Mesenchymal stem cell (in vitro differentiated cells and primary cell): ENCODE measurements at regions not wholly inside any gene's neighbourhood (a gene's known extent, or its start where the extent isn't known, plus 50 kb on each side); places are given as distances from the start of the nearest gene placed in this dataset.
"Not testable (repeated sequence)": the region's sequence is repeated elsewhere in the genome, so short reads cannot be mapped to it uniquely, and the experiment has no call there.

Experiments
- DNase-seq: peaks from one replicate; pipeline ENCODE4 v3.0.0-alpha.2; 2013
- H2AFZ ChIP-seq: one replicate; pipeline ENCODE4 v1.6.1; 2013; ENCODE audit warnings: low read depth, mild to moderate bottlenecking, control low read depth, inconsistent platforms, low read length, moderate library complexity
- H2AK5ac ChIP-seq: 2 replicates; pipeline ENCODE4 v1.6.1; 2013; ENCODE audit warnings: low read length, moderate library complexity, mild to moderate bottlenecking, inconsistent platforms; ENCODE audit not compliant: severe bottlenecking
- H2BK120ac ChIP-seq: one replicate; pipeline ENCODE4 v1.6.1; 2013; ENCODE audit warnings: low read depth, mild to moderate bottlenecking, inconsistent platforms, low read length, moderate library complexity
- H2BK12ac ChIP-seq, 2 experiments: one replicate each; pipeline ENCODE4 v1.6.1; 2013; ENCODE audit warnings: inconsistent platforms in 2 of 2, low read length in 2 of 2, mild to moderate bottlenecking in 2 of 2, moderate library complexity in 2 of 2, control low read depth in 1 of 2
- H2BK15ac ChIP-seq: one replicate; pipeline ENCODE4 v1.6.1; 2013; ENCODE audit warnings: mild to moderate bottlenecking, low read depth, inconsistent platforms; ENCODE audit not compliant: poor library complexity, severe bottlenecking
- H2BK5ac ChIP-seq: 2 replicates; pipeline ENCODE4 v1.6.1; 2013; ENCODE audit warnings: low read depth, mild to moderate bottlenecking, low read length, control low read depth, inconsistent platforms; ENCODE audit not compliant: poor library complexity, severe bottlenecking
- H3K14ac ChIP-seq, 2 experiments: one replicate each; pipeline ENCODE4 v1.6.1; 2013; ENCODE audit warnings: inconsistent platforms in 2 of 2, low read length in 2 of 2, control low read depth in 1 of 2, mild to moderate bottlenecking in 1 of 2, moderate library complexity in 1 of 2
- H3K18ac ChIP-seq, 2 experiments: one replicate each; pipeline ENCODE4 v1.6.1; 2013; ENCODE audit warnings: inconsistent platforms in 2 of 2, low read length in 2 of 2, control low read depth in 1 of 2, low read depth in 1 of 2, mild to moderate bottlenecking in 1 of 2
- H3K23ac ChIP-seq, 2 experiments: one replicate each; pipeline ENCODE4 v1.6.1; 2013; ENCODE audit warnings: inconsistent platforms in 2 of 2, low read length in 2 of 2, mild to moderate bottlenecking in 2 of 2, moderate library complexity in 2 of 2, control low read depth in 1 of 2
- H3K27ac ChIP-seq: 2 replicates; pipeline ENCODE4 v1.5.1; 2013; ENCODE audit warnings: mild to moderate bottlenecking, moderate library complexity, low read length, control low read depth, inconsistent platforms; ENCODE audit not compliant: poor library complexity, severe bottlenecking
- H3K27me3 ChIP-seq, 2 experiments: 2 replicates each; pipeline versions ENCODE4 v1.6.1 to v1.7.0; 2013; ENCODE audit warnings: low read length in 2 of 2, mild to moderate bottlenecking in 2 of 2, moderate library complexity in 2 of 2, control low read depth in 1 of 2, inconsistent platforms in 1 of 2; ENCODE audit not compliant: control insufficient read depth in 1 of 2, insufficient read depth in 1 of 2
- H3K36me3 ChIP-seq, 2 experiments: 2 replicates each; pipeline versions ENCODE4 v1.6.1 to v1.7.0; 2013; ENCODE audit warnings: low read length in 2 of 2, control low read depth in 1 of 2, inconsistent platforms in 1 of 2, low read depth in 1 of 2, mild to moderate bottlenecking in 1 of 2; ENCODE audit not compliant: insufficient read depth in 2 of 2, control insufficient read depth in 1 of 2
- H3K4ac ChIP-seq, 2 experiments: one replicate each; pipeline ENCODE4 v1.6.1; 2013; ENCODE audit warnings: inconsistent platforms in 2 of 2, low read length in 2 of 2, mild to moderate bottlenecking in 2 of 2, moderate library complexity in 2 of 2, control low read depth in 1 of 2, low read depth in 1 of 2
- H3K4me1 ChIP-seq: 2 replicates; pipeline ENCODE4 v1.6.1; 2013; ENCODE audit warnings: low read depth, low read length, control low read depth; ENCODE audit not compliant: control insufficient read depth, insufficient read depth
- H3K4me2 ChIP-seq: 2 replicates; pipeline ENCODE4 v1.6.1; 2013; ENCODE audit warnings: low read length, mild to moderate bottlenecking, inconsistent platforms; ENCODE audit not compliant: poor library complexity, severe bottlenecking
- H3K4me3 ChIP-seq, 2 experiments: 2 replicates each; pipeline versions ENCODE4 v1.5.1 to v1.7.0; 2013; ENCODE audit warnings: low read length in 2 of 2, mild to moderate bottlenecking in 2 of 2, control low read depth in 1 of 2, low read depth in 1 of 2; ENCODE audit not compliant: insufficient read depth in 1 of 2
- H3K79me1 ChIP-seq: replicated peaks from 2 replicates; pipeline ENCODE4 v1.6.1; 2013; ENCODE audit warnings: mild to moderate bottlenecking, control low read depth, low read length, inconsistent platforms; ENCODE audit not compliant: poor library complexity, severe bottlenecking
- H3K9ac ChIP-seq: 2 replicates; pipeline ENCODE4 v1.7.0; 2013; ENCODE audit warnings: mild to moderate bottlenecking, low read length, moderate library complexity
- H3K9me3 ChIP-seq: 2 replicates; pipeline ENCODE4 v1.7.0; 2013; ENCODE audit warnings: mild to moderate bottlenecking, low read length; ENCODE audit not compliant: control insufficient read depth
- H4K8ac ChIP-seq: one replicate; pipeline ENCODE4 v1.6.1; 2013; ENCODE audit warnings: inconsistent platforms, mild to moderate bottlenecking, low read length, moderate library complexity
- H4K91ac ChIP-seq: one replicate; pipeline ENCODE4 v1.6.1; 2013; ENCODE audit warnings: mild to moderate bottlenecking, low read length, inconsistent platforms
- WGBS: methylation state at CpG from one replicate; pipeline ENCODE4 v1.1.7; 2013; ENCODE audit warnings: mixed read lengths; 5-methylcytosine and 5-hydroxymethylcytosine counted together

GRCh38 chr22:48497743-48498520 is 1329.7 kb downstream of the BRD1 start:
- not testable (repeated sequence) for H2BK15ac ChIP-seq, H3K27ac ChIP-seq, H2AFZ ChIP-seq, H3K36me3 ChIP-seq, H2BK120ac ChIP-seq, H3K14ac ChIP-seq, H4K8ac ChIP-seq, H3K4me3 ChIP-seq, H2BK12ac ChIP-seq, H3K4me1 ChIP-seq, H3K4me2 ChIP-seq, DNase-seq, H4K91ac ChIP-seq, H3K79me1 ChIP-seq, H3K23ac ChIP-seq, H3K4ac ChIP-seq, H2BK5ac ChIP-seq, H2AK5ac ChIP-seq, H3K9me3 ChIP-seq, H3K9ac ChIP-seq, H3K18ac ChIP-seq
- H3K27me3 ChIP-seq, result peaks cover 0 to 14% of the 10 kb centered on the region in 2 experiments
- 60% methylated on average over 4 of the region's 16 CpGs for WGBS

GRCh38 chr22:48496987-48497650 is 1330.6 kb downstream of the BRD1 start:
- no peak for DNase-seq
- H3K4ac ChIP-seq, result no peak overlapping the region
- no peak overlapping the region for H2BK15ac ChIP-seq
- no peak overlapping the region for H2BK120ac ChIP-seq
- H2AK5ac ChIP-seq, result no peak overlapping the region
- H3K4me1 ChIP-seq, result no peaks in the 10 kb centered on the region
- no peak overlapping the region for H3K4me2 ChIP-seq
- no peaks in the 10 kb centered on the region for H3K79me1 ChIP-seq
- WGBS, result 35% methylated on average over 25 of the region's 30 CpGs
- H3K14ac ChIP-seq, result no peak overlapping the region
- H3K9me3 ChIP-seq, result no peaks in the 10 kb centered on the region
- H2AFZ ChIP-seq, result no peak overlapping the region
- H3K4me3 ChIP-seq, result no peak overlapping the region
- no peak overlapping the region for H2BK12ac ChIP-seq
- no peak overlapping the region for H3K18ac ChIP-seq
- H3K23ac ChIP-seq, result no peak overlapping the region
- H4K91ac ChIP-seq, result no peak overlapping the region
- H3K9ac ChIP-seq, result no peak overlapping the region
- H3K27ac ChIP-seq, result no peak overlapping the region
- no peak overlapping the region for H2BK5ac ChIP-seq
- H3K27me3 ChIP-seq, result peaks cover 0 to 14% of the 10 kb centered on the region in 2 experiments
- no peaks in the 10 kb centered on the region for H3K36me3 ChIP-seq
- H4K8ac ChIP-seq, result no peak overlapping the region

- Histone ChIP-seq H4K91ac (no peak overlapping the region), H3K27me3 (peaks cover 5 to 19% of the 10 kb centered on the region in 2 experiments), H3K4ac (no peak overlapping the region), H3K23ac (no peak overlapping the region), H3K9me3 (no peaks in the 10 kb centered on the region), H2AK5ac (no peak overlapping the region), H3K9ac (no peak overlapping the region), H3K79me1 (no peaks in the 10 kb centered on the region), H2BK15ac (no peak overlapping the region), H4K8ac (no peak overlapping the region), H3K4me2 (no peak overlapping the region), H2BK120ac (no peak overlapping the region), H2BK5ac (no peak overlapping the region), H3K14ac (no peak overlapping the region), H3K4me3 (no peak overlapping the region), H2BK12ac (no peak overlapping the region), H3K18ac (no peak overlapping the region), H3K4me1 (peaks cover 3% of the 10 kb centered on the region), H3K36me3 (no peaks in the 10 kb centered on the region), H2AFZ (no peak overlapping the region), H3K27ac (no peak overlapping the region)
- no peak for DNase-seq
- 86% methylated on average over 15 of the region's 16 CpGs for WGBS
These were observed 1331.3 kb downstream of the BRD1 start for GRCh38 chr22:48496226-48496845.

DNA sequence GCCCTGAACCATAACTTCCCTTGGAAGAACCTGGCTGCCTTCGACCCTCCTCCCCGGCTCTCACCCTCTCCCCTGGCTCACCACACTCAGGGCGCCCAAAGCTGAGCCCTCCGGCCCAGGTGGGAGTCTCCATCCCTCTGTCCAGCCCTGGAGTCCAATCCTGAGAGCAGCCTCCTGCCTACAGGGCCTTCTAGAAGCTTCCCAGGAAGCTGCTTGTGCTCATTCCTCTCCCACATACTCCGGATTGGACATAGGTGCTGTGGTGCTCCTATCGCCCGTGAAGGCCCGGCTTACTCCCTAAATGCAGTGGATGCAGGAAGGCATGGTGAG is 1332.0 kb downstream of the BRD1 start:
- no peak overlapping the region for H3K18ac ChIP-seq

More for the DNA sequence above, 1332.0 kb downstream of the BRD1 start:
- peaks cover 6% of the 10 kb centered on the region for H3K4me1 ChIP-seq
- H3K4me3 ChIP-seq, result no peak overlapping the region
- no peak overlapping the region for H2BK12ac ChIP-seq
- H3K4me2 ChIP-seq, result no peak overlapping the region
- DNase-seq, result no peak
- H3K79me1 ChIP-seq, result no peaks in the 10 kb centered on the region
- no peak overlapping the region for H2AK5ac ChIP-seq
- H2BK5ac ChIP-seq, result no peak overlapping the region
- no peaks in the 10 kb centered on the region for H3K9me3 ChIP-seq
- 92% methylated on average over 8 of the region's 8 CpGs for WGBS
- no peak overlapping the region for H2BK15ac ChIP-seq
- H3K14ac ChIP-seq, result no peak overlapping the region
- no peaks in the 10 kb centered on the region for H3K36me3 ChIP-seq
- no peak overlapping the region for H3K4ac ChIP-seq
- no peak overlapping the region for H3K9ac ChIP-seq
- no peak overlapping the region for H4K8ac ChIP-seq
- no peak overlapping the region for H3K23ac ChIP-seq
- H3K27me3 ChIP-seq, result peaks cover 11 to 25% of the 10 kb centered on the region in 2 experiments
- no peak overlapping the region for H2AFZ ChIP-seq
- H4K91ac ChIP-seq, result no peak overlapping the region
- no peak overlapping the region for H2BK120ac ChIP-seq
- H3K27ac ChIP-seq, result no peak overlapping the region
